ENCODE measurements at regions not wholly inside any gene's neighbourhood (a gene's known extent, or its start where the extent isn't known, plus 50 kb on each side); places are given as distances from the start of the nearest gene placed in this dataset.
"Not testable (repeated sequence)": the region's sequence is repeated elsewhere in the genome, so short reads cannot be mapped to it uniquely, and the experiment has no call there.

- TF ChIP-seq, protein P1, sequence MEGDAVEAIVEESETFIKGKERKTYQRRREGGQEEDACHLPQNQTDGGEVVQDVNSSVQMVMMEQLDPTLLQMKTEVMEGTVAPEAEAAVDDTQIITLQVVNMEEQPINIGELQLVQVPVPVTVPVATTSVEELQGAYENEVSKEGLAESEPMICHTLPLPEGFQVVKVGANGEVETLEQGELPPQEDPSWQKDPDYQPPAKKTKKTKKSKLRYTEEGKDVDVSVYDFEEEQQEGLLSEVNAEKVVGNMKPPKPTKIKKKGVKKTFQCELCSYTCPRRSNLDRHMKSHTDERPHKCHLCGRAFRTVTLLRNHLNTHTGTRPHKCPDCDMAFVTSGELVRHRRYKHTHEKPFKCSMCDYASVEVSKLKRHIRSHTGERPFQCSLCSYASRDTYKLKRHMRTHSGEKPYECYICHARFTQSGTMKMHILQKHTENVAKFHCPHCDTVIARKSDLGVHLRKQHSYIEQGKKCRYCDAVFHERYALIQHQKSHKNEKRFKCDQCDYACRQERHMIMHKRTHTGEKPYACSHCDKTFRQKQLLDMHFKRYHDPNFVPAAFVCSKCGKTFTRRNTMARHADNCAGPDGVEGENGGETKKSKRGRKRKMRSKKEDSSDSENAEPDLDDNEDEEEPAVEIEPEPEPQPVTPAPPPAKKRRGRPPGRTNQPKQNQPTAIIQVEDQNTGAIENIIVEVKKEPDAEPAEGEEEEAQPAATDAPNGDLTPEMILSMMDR (conservative IDR thresholded peaks at IDR 0.05), result no peak
- H3K27ac ChIP-seq, result no peak overlapping the region
These were observed 557.2 kb upstream of the GRIA3 start for GRCh38 chrX:122626871-122627270.

DNA sequence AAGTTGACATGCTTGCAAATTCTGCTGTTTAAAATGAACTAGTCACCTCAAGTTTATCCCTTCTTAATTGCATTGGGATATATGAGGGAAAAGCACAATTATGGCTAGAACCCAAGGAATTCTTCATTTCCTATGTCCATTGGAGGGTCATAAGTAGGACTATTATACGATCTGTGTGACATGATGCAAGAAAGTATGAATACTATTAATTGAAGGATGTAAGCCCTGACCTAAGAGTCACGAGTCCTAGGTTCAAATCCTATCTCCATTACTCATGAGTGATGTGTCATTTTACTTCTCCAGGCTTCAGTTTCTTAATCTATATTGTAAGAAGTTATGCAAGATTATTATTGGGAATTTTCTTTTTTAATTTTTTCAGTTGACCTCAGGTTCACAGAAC is 542.9 kb upstream of the GRIA3 start:
- no peak overlapping the region for H3K27ac ChIP-seq
- TF ChIP-seq, protein P1 (conservative IDR thresholded peaks at IDR 0.05), result no peak

GRCh38 chrX:122641826-122642225 is 542.3 kb upstream of the GRIA3 start:
- TF ChIP-seq, protein P1 (conservative IDR thresholded peaks at IDR 0.05), result no peak
- no peak overlapping the region for H3K27ac ChIP-seq

GRCh38 chrX:122655256-122655655 is 528.8 kb upstream of the GRIA3 start:
- not testable (repeated sequence) for H3K27ac ChIP-seq

- no peak overlapping the region for H3K27ac ChIP-seq
- TF ChIP-seq, protein P1 (conservative IDR thresholded peaks at IDR 0.05), result no peak
These were observed 517.5 kb upstream of the GRIA3 start for GRCh38 chrX:122666601-122667000.

DNA sequence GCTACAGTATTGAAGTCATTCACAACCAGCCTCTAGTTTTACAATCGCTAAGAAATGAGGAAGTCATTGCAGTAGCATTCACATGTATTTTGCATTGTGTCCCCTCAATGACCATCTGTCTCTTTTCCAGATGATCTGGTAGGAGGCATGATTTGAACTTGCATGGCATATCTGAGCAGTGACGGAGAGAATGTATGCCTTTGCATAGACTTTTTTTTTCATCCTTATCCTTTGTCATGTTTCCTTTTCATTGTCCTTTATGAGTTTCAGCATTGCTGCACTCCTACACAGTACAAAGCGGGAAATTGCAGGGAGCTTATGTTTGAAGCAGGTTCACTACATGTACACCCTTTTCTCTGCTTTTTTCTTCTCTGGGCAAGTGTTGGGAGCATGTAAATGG is 516.4 kb upstream of the GRIA3 start:
- no peak overlapping the region for H3K27ac ChIP-seq
- TF ChIP-seq, protein P1 (conservative IDR thresholded peaks at IDR 0.05), result no peak

GRCh38 chrX:122703762-122704161 is 480.3 kb upstream of the GRIA3 start:
- TF ChIP-seq, protein P1 (conservative IDR thresholded peaks at IDR 0.05), result no peak
- no peak overlapping the region for H3K27ac ChIP-seq

GRCh38 chrX:122739770-122740169 is 444.3 kb upstream of the GRIA3 start:
- TF ChIP-seq, protein P1 (conservative IDR thresholded peaks at IDR 0.05), result no peak
- H3K27ac ChIP-seq, result no peak overlapping the region
